ENCODE measurements at regions not wholly inside any gene's neighbourhood (a gene's known extent, or its start where the extent isn't known, plus 50 kb on each side); places are given as distances from the start of the nearest gene placed in this dataset.

- no peak overlapping the region for H3K4me3 ChIP-seq (ENCODE audit: low read depth in 2 of 2, low read length in 2 of 2)
- no peak for DNase-seq (ENCODE audit: low read depth, low spot score)
- no peaks in the 10 kb centered on the region; the same call in 1 of the 2 replicates for H3K27me3 ChIP-seq (ENCODE audit: control insufficient read depth, insufficient read depth, low read length)
- ChIA-PET CTCF (no interaction called here), POLR2A (no interaction called here)
- H3K4me1 ChIP-seq (ENCODE audit: control insufficient read depth, insufficient read depth, low read length), result no peaks in the 10 kb centered on the region
- TF ChIP-seq REST (IDR thresholded peaks at IDR 0.05; ENCODE audit: insufficient read depth in 1 of 2, low read depth in 2 of 2, low read length in 1 of 2), result no peak
- no peak for TF ChIP-seq POLR2AphosphoS5 (IDR thresholded peaks at IDR 0.05; ENCODE audit: low read depth, low read length)
- no peak for TF ChIP-seq CTCF (IDR thresholded peaks at IDR 0.05)
- no peak for TF ChIP-seq SIN3A (IDR thresholded peaks at IDR 0.05; ENCODE audit: borderline replicate concordance, insufficient read depth, low read depth, low read length)
- TF ChIP-seq TCF7L2 (IDR thresholded peaks at IDR 0.05; ENCODE audit: low read depth, low read length), result no peak
- intact Hi-C loops (cut with micrococcal nuclease; ENCODE audit: unreplicated experiment), result no loop called here
- ATAC-seq, result no peak
- no peaks in the 10 kb centered on the region for H3K36me3 ChIP-seq (ENCODE audit: control insufficient read depth, insufficient read depth, low read length)
- no peaks in the 10 kb centered on the region for H3K9me3 ChIP-seq (ENCODE audit: control insufficient read depth, insufficient read depth, low read depth, low read length)
- no TSS peak for BruUV-seq (replicated peaks)
- no peak overlapping the region for H3K27ac ChIP-seq (ENCODE audit: low read length)
- in situ Hi-C loops (cut with HindIII; ENCODE audit: low pct_unique_long_range_greater_than_20kb, low sequenced_read_pairs), result no loop called here
Measured at GRCh38 chr14:22412926-22413411, 176.1 kb downstream of the DAD1 start.

- no peak for TF ChIP-seq REST (IDR thresholded peaks at IDR 0.05; ENCODE audit: insufficient read depth in 1 of 2, low read depth in 2 of 2, low read length in 1 of 2)
- no peak for TF ChIP-seq SIN3A (IDR thresholded peaks at IDR 0.05; ENCODE audit: borderline replicate concordance, insufficient read depth, low read depth, low read length)
- TF ChIP-seq CTCF (IDR thresholded peaks at IDR 0.05), result no peak
- no peak for TF ChIP-seq POLR2AphosphoS5 (IDR thresholded peaks at IDR 0.05; ENCODE audit: low read depth, low read length)
- TF ChIP-seq TCF7L2 (IDR thresholded peaks at IDR 0.05; ENCODE audit: low read depth, low read length), result no peak
- no TSS peak for BruUV-seq (replicated peaks)
- no peaks in the 10 kb centered on the region for H3K36me3 ChIP-seq (ENCODE audit: control insufficient read depth, insufficient read depth, low read length)
- CTCF ChIA-PET, result no interaction called here
- H3K9me3 ChIP-seq (ENCODE audit: control insufficient read depth, insufficient read depth, low read depth, low read length), result no peaks in the 10 kb centered on the region
- POLR2A ChIA-PET, result no interaction called here
- no peak overlapping the region for H3K27ac ChIP-seq (ENCODE audit: low read length)
- ATAC-seq, result no peak
- DNase-seq (ENCODE audit: low read depth, low spot score), result no peak
- H3K4me3 ChIP-seq (ENCODE audit: low read depth in 2 of 2, low read length in 2 of 2), result no peak overlapping the region
- in situ Hi-C loops (cut with HindIII; ENCODE audit: low pct_unique_long_range_greater_than_20kb, low sequenced_read_pairs) (no loop called here), intact Hi-C loops (cut with micrococcal nuclease; ENCODE audit: unreplicated experiment) (no loop called here)
- no peaks in the 10 kb centered on the region for H3K4me1 ChIP-seq (ENCODE audit: control insufficient read depth, insufficient read depth, low read length)
- no peaks in the 10 kb centered on the region; the same call in 1 of the 2 replicates for H3K27me3 ChIP-seq (ENCODE audit: control insufficient read depth, insufficient read depth, low read length)
Measured at GRCh38 chr14:22411398-22412055, 177.5 kb downstream of the DAD1 start.
